GM10248 (cell line): ENCODE measurements at regions not wholly inside any gene's neighbourhood (a gene's known extent, or its start where the extent isn't known, plus 50 kb on each side); places are given as distances from the start of the nearest gene placed in this dataset.

Experiments used
- CTCF ChIA-PET: fragments of 300-600 bp; sonication (Branson Sonifier 250); formaldehyde crosslinking; extraction: SDS; loops from one replicate; lab custom pipeline; 2021; ENCODE audit warnings: antibody characterized with exemption; lab: Yijun Ruan, JAX
- POLR2A ChIA-PET: fragments of 350-650 bp; sonication (Branson Sonifier 250); formaldehyde crosslinking; extraction: SDS; loops from one replicate; lab custom pipeline; 2020; ENCODE audit warnings: antibody characterized with exemption; lab: Yijun Ruan, JAX
- DNase-seq: peaks from one replicate; pipeline ENCODE4 v3.0.0; 2012; ENCODE audit errors: extremely low spot score
- CTCF ChIP-seq: IDR thresholded peaks from 2 replicates; pipeline ENCODE4 v1.5.1; 2012; ENCODE audit warnings: mild to moderate bottlenecking, low read depth; ENCODE audit errors: extremely low read depth, missing control alignments, control extremely low read depth

- no peak for DNase-seq
- ChIA-PET POLR2A (no interaction called here), CTCF (interaction anchor here (1.2 kb wide), 1 partner anchor 32 kb away, joined by 3 read pairs; no protein-coding TSS in a partner anchor)
- TF ChIP-seq CTCF: no peak
Measured at GRCh38 chr10:89909752-89910151, 208.4 kb downstream of the KIF20B start.

GRCh38 chr10:89915021-89915420, 213.6 kb downstream of the KIF20B start:
- TF ChIP-seq CTCF: no peak
- no peak for DNase-seq
- ChIA-PET CTCF (interaction anchor here (0.9 to 1.4 kb wide), 2 partner anchors 8 to 20 kb away, joined by 3 to 4 read pairs; no protein-coding TSS in a partner anchor), POLR2A (no interaction called here)

GRCh38 chr10:89915968-89916367, 214.6 kb downstream of the KIF20B start:
- POLR2A ChIA-PET: no interaction called here
- DNase-seq: no peak
- no peak for TF ChIP-seq CTCF
- CTCF ChIA-PET: interaction anchor here (0.9 to 3.2 kb wide), 3 partner anchors 9 to 21 kb away, joined by 3 to 9 read pairs (median 4); no protein-coding TSS in a partner anchor

- DNase-seq: no peak
- POLR2A ChIA-PET: no interaction called here
- TF ChIP-seq CTCF: no peak
- CTCF ChIA-PET: interaction anchor here (3.2 kb wide), 1 partner anchor 11 kb away, joined by 9 read pairs; no protein-coding TSS in a partner anchor
Measured at GRCh38 chr10:89916468-89917215, 215.3 kb downstream of the KIF20B start.

- no peak for TF ChIP-seq CTCF
- ChIA-PET CTCF (interaction anchor here (1.0 kb wide), 1 partner anchor 9 kb away, joined by 3 read pairs; no protein-coding TSS in a partner anchor), POLR2A (no interaction called here)
- no peak for DNase-seq
Measured at GRCh38 chr10:89921403-89921802, 220.0 kb downstream of the KIF20B start.

- no peak for TF ChIP-seq CTCF
- no peak for DNase-seq
- CTCF ChIA-PET: no interaction called here
- POLR2A ChIA-PET: no interaction called here
Measured at GRCh38 chr10:89923661-89924060, 222.3 kb downstream of the KIF20B start.
